HCT116 (cell line): ENCODE measurements at regions not wholly inside any gene's neighbourhood (a gene's known extent, or its start where the extent isn't known, plus 50 kb on each side); places are given as distances from the start of the nearest gene placed in this dataset.

Source experiments
- ATAC-seq: fragments of 200-7000 bp; cut with Tn5 transposase; 2 replicates; pipeline ENCODE4 v1.9.1; 2020; ENCODE audit warnings: mild to moderate bottlenecking, moderate library complexity
- BruUV-seq: library from RNA; stranded (reverse); fragments of 400-500 nt; replicated peaks from 2 replicates; lab custom pipeline; 2021; lab: Mats Ljungman, UMichigan
- CTCF ChIA-PET: fragments of 300-600 bp; sonication (Branson Sonifier 250); formaldehyde crosslinking; loops from one replicate; lab custom pipeline; 2021; ENCODE audit warnings: antibody characterized with exemption; lab: Charles Lee
- POLR2A ChIA-PET: fragments of 300-600, 350-600 bp; sonication (Branson Sonifier 250); formaldehyde crosslinking; loops from one replicate; lab custom pipeline; 2021; ENCODE audit warnings: antibody characterized with exemption; lab: Charles Lee
- RAD21 ChIA-PET, 2 experiments: fragments of 300-600 bp; sonication (Branson Sonifier 250); formaldehyde crosslinking; loops; one replicate each; lab custom pipeline; 2023; ENCODE audit warnings: low total read pairs in 2 of 2; ENCODE audit not compliant: uncharacterized antibody in 2 of 2, unreplicated experiment in 2 of 2, low non-redundant PET in 1 of 2; lab: Charles Lee
- DNase-seq: peaks from one replicate; pipeline ENCODE4 v3.0.0-alpha.2; 2010; ENCODE audit warnings: low read depth, low spot score
- H2AFZ ChIP-seq: fragments of 200-600 bp; shearing (Covaris generic), sonication (generic); 2 replicates; pipeline ENCODE4 v1.6.1; 2017; ENCODE audit warnings: low read depth, mixed run types, mixed read lengths, antibody characterized with exemption, low read length; ENCODE audit not compliant: poor library complexity, severe bottlenecking
- H3K27ac ChIP-seq: 2 replicates; pipeline ENCODE4 v1.5.1; 2012; ENCODE audit warnings: low read depth, low read length
- H3K27me3 ChIP-seq: fragments of 200-600 bp; sonication (generic); 2 replicates; pipeline ENCODE4 v1.6.1; 2016; ENCODE audit warnings: mixed run types, low read length, mixed read lengths; ENCODE audit not compliant: insufficient read depth
- H3K36me3 ChIP-seq, 2 experiments: fragments of 200-500 bp in 1 of 2; fragments of 200-600 bp in 1 of 2; sonication (Bioruptor generic) in 1 of 2; sonication (generic) in 1 of 2; 2 replicates each; pipeline versions ENCODE4 v1.5.1 to v1.6.1; 2014 to 2016; ENCODE audit warnings: low read length in 2 of 2, inconsistent platforms in 1 of 2, mixed read lengths in 1 of 2, mixed run types in 1 of 2; ENCODE audit not compliant: insufficient read depth in 2 of 2, control insufficient read depth in 1 of 2
- H3K4me1 ChIP-seq, 2 experiments: fragments of 200-600 bp in 1 of 2; sonication (generic) in 1 of 2; 2 replicates each; pipeline versions ENCODE4 v1.5.1 to v1.6.1; 2012 to 2017; ENCODE audit warnings: low read length in 2 of 2, inconsistent platforms in 1 of 2, mild to moderate bottlenecking in 1 of 2, mixed read lengths in 1 of 2, mixed run types in 1 of 2, moderate library complexity in 1 of 2; ENCODE audit not compliant: insufficient read depth in 2 of 2, control insufficient read depth in 1 of 2
- H3K4me2 ChIP-seq: fragments of 200-600 bp; sonication (generic); 2 replicates; pipeline ENCODE4 v1.6.1; 2017; ENCODE audit warnings: mixed run types, low read length, mixed read lengths
- H3K4me3 ChIP-seq, 2 experiments: fragments of 200-600 bp in 1 of 2; sonication (generic) in 1 of 2; replicated peaks in 1 of 2; 2 replicates each; pipeline ENCODE4 v1.5.1; 2011 to 2016; ENCODE audit warnings: low read length in 2 of 2, control low read depth in 1 of 2, low read depth in 1 of 2, mild to moderate bottlenecking in 1 of 2, mixed read lengths in 1 of 2, mixed run types in 1 of 2
- H3K79me2 ChIP-seq: fragments of 200-600 bp; sonication (generic); 2 replicates; pipeline ENCODE4 v1.6.1; 2017; ENCODE audit warnings: mild to moderate bottlenecking, mixed run types, low read length, moderate library complexity, mixed read lengths; ENCODE audit not compliant: insufficient read depth
- H3K9ac ChIP-seq: fragments of 200-600 bp; sonication (generic); 2 replicates; pipeline ENCODE4 v1.6.1; 2016; ENCODE audit warnings: low read length, mixed read lengths
- H3K9me2 ChIP-seq: fragments of 200-600 bp; sonication (generic), shearing (Covaris generic); 2 replicates; pipeline ENCODE4 v1.6.1; 2017; ENCODE audit warnings: mixed run types, mild to moderate bottlenecking, moderate library complexity; ENCODE audit not compliant: insufficient read depth
- H3K9me3 ChIP-seq, 2 experiments: fragments of 200-500 bp in 1 of 2; fragments of 200-600 bp in 1 of 2; sonication (Bioruptor generic) in 1 of 2; sonication (generic) in 1 of 2; 2 replicates each; pipeline ENCODE4 v1.6.1; 2014 to 2017; ENCODE audit warnings: low read length in 2 of 2, mixed read lengths in 2 of 2, inconsistent platforms in 1 of 2, low read depth in 1 of 2, mild to moderate bottlenecking in 1 of 2, mixed run types in 1 of 2, moderate library complexity in 1 of 2; ENCODE audit not compliant: control insufficient read depth in 1 of 2, insufficient read depth in 1 of 2
- H4K20me1 ChIP-seq: fragments of 200-600 bp; sonication (generic), shearing (Covaris generic); 2 replicates; pipeline ENCODE4 v1.6.1; 2017; ENCODE audit warnings: mixed run types, mild to moderate bottlenecking, moderate library complexity; ENCODE audit not compliant: insufficient read depth
- CEBPB ChIP-seq: IDR thresholded peaks from 2 replicates; pipeline ENCODE4 v1.6.1; 2012; ENCODE audit warnings: low read depth
- CTCF ChIP-seq, 3 experiments: fragments of 200-600 bp in 1 of 3; sonication (generic) in 1 of 3; IDR thresholded peaks in 2 of 3; conservative IDR thresholded peaks in 1 of 3; 2 replicates each; pipeline ENCODE4 v1.5.1; 2012 to 2017; ENCODE audit warnings: low read depth in 2 of 3, low read length in 2 of 3, antibody characterized with exemption in 1 of 3, borderline replicate concordance in 1 of 3, control low read depth in 1 of 3, mild to moderate bottlenecking in 1 of 3, mixed read lengths in 1 of 3, mixed run types in 1 of 3, moderate library complexity in 1 of 3; ENCODE audit not compliant: insufficient read depth in 1 of 3
- EGR1 ChIP-seq: IDR thresholded peaks from 2 replicates; pipeline ENCODE4 v1.6.1; 2012; ENCODE audit warnings: low read depth
- ELF1 ChIP-seq: IDR thresholded peaks from 2 replicates; pipeline ENCODE4 v1.6.1; 2012; ENCODE audit warnings: low read depth, borderline replicate concordance
- EZH2phosphoT487 ChIP-seq: fragments of 200-600 bp; IDR thresholded peaks from 2 replicates; pipeline ENCODE4 v1.6.1; 2018; ENCODE audit warnings: antibody characterized with exemption, borderline replicate concordance
- FOSL1 ChIP-seq: IDR thresholded peaks from 2 replicates; pipeline ENCODE4 v1.6.1; 2012; ENCODE audit warnings: low read depth
- JUND ChIP-seq: IDR thresholded peaks from 2 replicates; pipeline ENCODE4 v1.6.1; 2012
- RAD21 ChIP-seq: IDR thresholded peaks from 2 replicates; pipeline ENCODE4 v1.6.1; 2012; ENCODE audit warnings: low read depth, mild to moderate bottlenecking
- SP1 ChIP-seq: IDR thresholded peaks from 2 replicates; pipeline ENCODE4 v1.6.1; 2012; ENCODE audit warnings: low read depth
- TCF7L2 ChIP-seq: IDR thresholded peaks from 2 replicates; pipeline ENCODE4 v1.7.0; 2011; ENCODE audit warnings: borderline replicate concordance, inconsistent platforms; ENCODE audit not compliant: insufficient read depth, insufficient read length; ENCODE audit errors: extremely low read depth
- ZFX ChIP-seq: fragments of 450-650 bp; IDR thresholded peaks from 2 replicates; pipeline ENCODE4 v1.6.1; 2017
- intact Hi-C: fragments of 100-400 bp; cut with micrococcal nuclease; formaldehyde crosslinking; loops from 2 replicates; pipeline ENCODE4 v1.10.0; 2022

GRCh38 chr1:81135524-81135923, 665.2 kb upstream of the ADGRL2 start:
- H3K9me2 ChIP-seq: no peaks in the 10 kb centered on the region
- H3K27ac ChIP-seq: no peak overlapping the region
- no peaks in the 10 kb centered on the region for H3K36me3 ChIP-seq
- no peak overlapping the region for H2AFZ ChIP-seq
- TF ChIP-seq ZFX (no peak), EGR1 (no peak), CEBPB (no peak), TCF7L2 (no peak)
- ATAC-seq (no peak), DNase-seq (no peak)
- H3K9me3 ChIP-seq: no peaks in the 10 kb centered on the region
- H3K27me3 ChIP-seq: no peaks in the 10 kb centered on the region
- H3K4me1 ChIP-seq: no peaks in the 10 kb centered on the region
- H3K4me2 ChIP-seq: no peak overlapping the region
- RAD21 ChIA-PET: no interaction called here
- H4K20me1 ChIP-seq: no peaks in the 10 kb centered on the region
- no peak overlapping the region for H3K9ac ChIP-seq
- CTCF ChIA-PET: no interaction called here
- no TSS peak for BruUV-seq
- POLR2A ChIA-PET: no interaction called here
- H3K79me2 ChIP-seq: no peaks in the 10 kb centered on the region
- intact Hi-C loops: no loop called here
- H3K4me3 ChIP-seq: no peak overlapping the region

- RAD21 ChIA-PET: no interaction called here
- TF ChIP-seq SP1 (no peak), EGR1 (no peak), JUND (no peak), ELF1 (no peak), RAD21 (no peak), FOSL1 (no peak), TCF7L2 (no peak), EZH2phosphoT487 (no peak), CTCF (IDR thresholded peaks at IDR 0.05 in 2 of 3, conservative IDR thresholded peaks at IDR 0.05 in 1 of 3; ENCODE audit: borderline replicate concordance in 1 of 3, insufficient read depth in 1 of 3, low read depth in 2 of 3, low read length in 2 of 3) (no peak)
- H3K9me3 ChIP-seq: no peaks in the 10 kb centered on the region
- intact Hi-C loops: no loop called here
- H3K79me2 ChIP-seq: no peaks in the 10 kb centered on the region
- H3K9ac ChIP-seq: no peak overlapping the region
- no peak overlapping the region for H3K27ac ChIP-seq
- no peak for ATAC-seq
- H4K20me1 ChIP-seq: no peaks in the 10 kb centered on the region
- BruUV-seq: no TSS peak
- CTCF ChIA-PET: no interaction called here
- H3K36me3 ChIP-seq: no peaks in the 10 kb centered on the region
- no peak for DNase-seq
- H3K4me1 ChIP-seq: no peaks in the 10 kb centered on the region
- no peak overlapping the region for H3K4me2 ChIP-seq
- no peak overlapping the region for H2AFZ ChIP-seq
- H3K4me3 ChIP-seq: no peak overlapping the region
- H3K27me3 ChIP-seq: no peaks in the 10 kb centered on the region
- POLR2A ChIA-PET: no interaction called here
- no peaks in the 10 kb centered on the region for H3K9me2 ChIP-seq
These were observed 671.0 kb upstream of the ADGRL2 start for GRCh38 chr1:81129776-81130175.
